ENCODE measurements at regions not wholly inside any gene's neighbourhood (a gene's known extent, or its start where the extent isn't known, plus 50 kb on each side); places are given as distances from the start of the nearest gene placed in this dataset.

DNA sequence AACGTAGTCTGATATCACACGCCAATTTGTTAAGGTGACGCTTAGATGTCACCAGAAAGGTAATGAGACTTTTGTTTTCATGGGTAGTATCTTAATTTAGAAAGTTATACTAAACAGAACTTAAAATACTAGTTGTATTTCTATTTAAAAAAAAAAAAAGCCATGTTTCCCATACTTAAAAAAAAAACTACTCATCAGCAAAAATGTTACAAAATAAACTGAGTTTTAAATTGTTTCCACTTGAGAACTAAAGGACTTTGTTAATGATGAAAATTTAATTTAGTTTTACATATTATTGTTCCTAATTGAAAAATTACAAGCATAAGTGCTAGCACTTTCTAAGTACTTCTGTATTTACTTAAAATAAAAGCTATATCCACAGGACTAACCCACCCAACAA is 300.8 kb upstream of the ATP11B start:
- H3K4me1 Mint-ChIP-seq: peaks cover 10% of the 10 kb centered on the region
- no peaks in the 10 kb centered on the region for H3K27me3 ChIP-seq (ENCODE audit: control insufficient read depth, insufficient read depth, low read length, poor library complexity, severe bottlenecking)
- H3K27me3 Mint-ChIP-seq (ENCODE audit: insufficient read depth): no peaks in the 10 kb centered on the region
- 93% methylated on average over 2 to 3 of the region's 3 CpGs for WGBS, 2 experiments (ENCODE audit: insufficient coverage in 1 of 2, insufficient read length in 1 of 2)
- no peaks in the 10 kb centered on the region for H3K9me3 Mint-ChIP-seq
- H3K4me3 Mint-ChIP-seq: no peak overlapping the region
- TF ChIP-seq, protein P1, sequence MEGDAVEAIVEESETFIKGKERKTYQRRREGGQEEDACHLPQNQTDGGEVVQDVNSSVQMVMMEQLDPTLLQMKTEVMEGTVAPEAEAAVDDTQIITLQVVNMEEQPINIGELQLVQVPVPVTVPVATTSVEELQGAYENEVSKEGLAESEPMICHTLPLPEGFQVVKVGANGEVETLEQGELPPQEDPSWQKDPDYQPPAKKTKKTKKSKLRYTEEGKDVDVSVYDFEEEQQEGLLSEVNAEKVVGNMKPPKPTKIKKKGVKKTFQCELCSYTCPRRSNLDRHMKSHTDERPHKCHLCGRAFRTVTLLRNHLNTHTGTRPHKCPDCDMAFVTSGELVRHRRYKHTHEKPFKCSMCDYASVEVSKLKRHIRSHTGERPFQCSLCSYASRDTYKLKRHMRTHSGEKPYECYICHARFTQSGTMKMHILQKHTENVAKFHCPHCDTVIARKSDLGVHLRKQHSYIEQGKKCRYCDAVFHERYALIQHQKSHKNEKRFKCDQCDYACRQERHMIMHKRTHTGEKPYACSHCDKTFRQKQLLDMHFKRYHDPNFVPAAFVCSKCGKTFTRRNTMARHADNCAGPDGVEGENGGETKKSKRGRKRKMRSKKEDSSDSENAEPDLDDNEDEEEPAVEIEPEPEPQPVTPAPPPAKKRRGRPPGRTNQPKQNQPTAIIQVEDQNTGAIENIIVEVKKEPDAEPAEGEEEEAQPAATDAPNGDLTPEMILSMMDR (conservative IDR thresholded peaks at IDR 0.05): no peak
- no peak overlapping the region for H3K27ac ChIP-seq (ENCODE audit: low read depth, low read length)
- no peak for DNase-seq
- H3K4me3 ChIP-seq (ENCODE audit: low read length): no peak overlapping the region
- no peaks in the 10 kb centered on the region for H3K9me3 ChIP-seq (ENCODE audit: control insufficient read depth, low read length)
- H3K4me1 ChIP-seq (ENCODE audit: control insufficient read depth, insufficient read depth, low read length): no peaks in the 10 kb centered on the region
- H3K9ac ChIP-seq (ENCODE audit: extremely low read depth, low read length, poor library complexity, severe bottlenecking): no peak overlapping the region
- H3K36me3 Mint-ChIP-seq (ENCODE audit: low read depth): no peaks in the 10 kb centered on the region
- no peaks in the 10 kb centered on the region for H3K36me3 ChIP-seq (ENCODE audit: control insufficient read depth, insufficient read depth, low read length)
- H3K27ac Mint-ChIP-seq: no peak overlapping the region

DNA sequence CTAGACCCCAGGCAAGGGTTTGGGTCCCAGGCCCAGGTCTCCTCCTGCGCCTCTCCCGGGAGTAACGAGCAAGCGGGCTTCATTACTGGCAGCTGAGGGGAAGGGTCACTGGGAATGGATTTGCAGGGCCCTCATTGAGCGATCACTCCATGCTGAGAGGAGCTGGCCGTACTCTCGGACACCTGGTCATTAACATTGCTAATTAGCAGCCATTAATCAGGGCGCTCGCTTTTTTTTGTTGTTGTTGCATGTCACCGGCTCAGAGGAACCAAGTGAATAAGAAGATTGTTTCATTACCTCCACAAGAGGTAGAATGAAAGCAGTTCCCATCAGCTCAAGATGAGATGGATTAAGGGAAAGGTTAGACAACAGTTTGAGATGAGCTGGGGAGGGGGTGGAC is 293.0 kb upstream of the ATP11B start:
- Histone ChIP-seq H3K9ac (ENCODE audit: extremely low read depth, low read length, poor library complexity, severe bottlenecking) (no peak overlapping the region), H3K27ac (ENCODE audit: low read depth, low read length) (peak overlapping the region; percentile 91), H3K27me3 (ENCODE audit: control insufficient read depth, insufficient read depth, low read length, poor library complexity, severe bottlenecking) (no peaks in the 10 kb centered on the region), H3K9me3 (ENCODE audit: control insufficient read depth, low read length) (no peaks in the 10 kb centered on the region), H3K36me3 (ENCODE audit: control insufficient read depth, insufficient read depth, low read length) (no peaks in the 10 kb centered on the region), H3K4me1 (ENCODE audit: control insufficient read depth, insufficient read depth, low read length) (no peaks in the 10 kb centered on the region), H3K4me3 (ENCODE audit: low read length) (peak overlapping the region; percentile 61)
- H3K4me1 Mint-ChIP-seq: peaks cover 16% of the 10 kb centered on the region
- H3K27ac Mint-ChIP-seq: peak overlapping the region; percentile 54
- DNase-seq: peak; percentile 87
- H3K27me3 Mint-ChIP-seq (ENCODE audit: insufficient read depth): no peaks in the 10 kb centered on the region
- peak overlapping the region; percentile 39 for H3K4me3 Mint-ChIP-seq
- no peaks in the 10 kb centered on the region for H3K9me3 Mint-ChIP-seq
- TF ChIP-seq, protein P1 (conservative IDR thresholded peaks at IDR 0.05): no peak
- H3K36me3 Mint-ChIP-seq (ENCODE audit: low read depth): no peaks in the 10 kb centered on the region
- 18 to 24% methylated on average over 7 to 10 of the region's 10 CpGs for WGBS, 2 experiments (ENCODE audit: insufficient coverage in 1 of 2, insufficient read length in 1 of 2)

DNA sequence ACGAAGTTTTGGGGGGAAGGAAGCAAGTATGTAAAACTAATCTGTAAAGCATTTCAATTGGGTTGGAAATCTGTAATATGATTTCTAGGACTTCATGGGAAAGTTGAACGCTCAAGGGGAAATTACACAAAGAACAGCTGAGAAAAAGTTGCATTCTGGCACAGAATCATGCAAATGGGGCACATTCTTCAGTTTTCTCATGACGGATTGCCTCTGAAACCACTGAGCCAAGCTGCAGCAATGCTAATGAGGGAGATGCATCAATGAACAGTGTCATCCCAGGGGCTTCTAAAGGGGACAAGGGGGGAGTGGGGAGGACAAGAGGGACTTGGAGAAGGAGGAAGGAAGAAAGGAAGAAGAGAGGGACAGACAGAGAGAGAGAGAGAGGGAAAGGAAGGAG is 291.4 kb upstream of the ATP11B start:
- Mint-ChIP-seq H3K9me3 (no peaks in the 10 kb centered on the region), H3K27me3 (ENCODE audit: insufficient read depth) (no peaks in the 10 kb centered on the region), H3K4me1 (peaks cover 16% of the 10 kb centered on the region), H3K27ac (no peak overlapping the region), H3K4me3 (no peak overlapping the region), H3K36me3 (ENCODE audit: low read depth) (no peaks in the 10 kb centered on the region)
- Histone ChIP-seq H3K4me1 (ENCODE audit: control insufficient read depth, insufficient read depth, low read length) (no peaks in the 10 kb centered on the region), H3K4me3 (ENCODE audit: low read length) (no peak overlapping the region), H3K36me3 (ENCODE audit: control insufficient read depth, insufficient read depth, low read length) (no peaks in the 10 kb centered on the region), H3K9ac (ENCODE audit: extremely low read depth, low read length, poor library complexity, severe bottlenecking) (no peak overlapping the region), H3K27ac (ENCODE audit: low read depth, low read length) (peak overlapping the region; percentile 92), H3K27me3 (ENCODE audit: control insufficient read depth, insufficient read depth, low read length, poor library complexity, severe bottlenecking) (no peaks in the 10 kb centered on the region), H3K9me3 (ENCODE audit: control insufficient read depth, low read length) (no peaks in the 10 kb centered on the region)
- 49 to 66% methylated on average over 3 of the region's 3 CpGs for WGBS, 2 experiments (ENCODE audit: insufficient coverage in 1 of 2, insufficient read length in 1 of 2)
- DNase-seq: no peak
- TF ChIP-seq, protein P1 (conservative IDR thresholded peaks at IDR 0.05): no peak
